ENCODE measurements at regions not wholly inside any gene's neighbourhood (a gene's known extent, or its start where the extent isn't known, plus 50 kb on each side); places are given as distances from the start of the nearest gene placed in this dataset.

DNA sequence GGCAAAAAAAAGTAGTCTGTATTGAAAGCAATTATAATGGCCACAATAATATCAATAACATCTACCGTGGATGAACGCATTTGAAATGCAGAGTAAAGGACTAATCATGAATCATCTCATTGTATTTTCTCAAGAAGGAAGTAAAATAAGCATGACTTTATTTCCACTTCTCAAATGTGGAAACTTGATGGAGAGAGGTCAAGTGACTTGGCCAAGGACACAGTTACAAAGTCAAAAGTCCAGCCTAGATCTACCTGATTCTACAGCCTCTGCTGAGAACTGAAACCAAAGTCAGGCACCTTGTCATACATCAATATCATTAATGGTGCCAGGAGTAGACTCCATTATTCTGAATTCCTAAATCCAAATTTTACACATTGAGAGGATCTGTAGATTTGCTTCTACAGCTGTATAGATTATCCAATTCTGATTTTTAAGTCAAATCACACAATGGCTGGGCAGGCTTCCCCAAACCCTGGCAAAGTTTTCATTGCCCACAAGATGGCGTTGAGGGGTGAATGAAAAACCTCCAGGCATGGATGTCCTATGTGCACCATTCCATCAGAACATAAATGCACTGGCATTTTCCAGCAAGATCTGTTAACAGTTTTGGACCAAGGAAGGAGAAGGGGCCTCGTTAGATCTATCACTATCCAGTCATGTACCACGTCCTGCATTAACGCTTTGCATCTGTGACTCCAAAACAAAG, 423.1 kb downstream of the MAFB start:
- DNase-seq, result peak; percentile 51

DNA sequence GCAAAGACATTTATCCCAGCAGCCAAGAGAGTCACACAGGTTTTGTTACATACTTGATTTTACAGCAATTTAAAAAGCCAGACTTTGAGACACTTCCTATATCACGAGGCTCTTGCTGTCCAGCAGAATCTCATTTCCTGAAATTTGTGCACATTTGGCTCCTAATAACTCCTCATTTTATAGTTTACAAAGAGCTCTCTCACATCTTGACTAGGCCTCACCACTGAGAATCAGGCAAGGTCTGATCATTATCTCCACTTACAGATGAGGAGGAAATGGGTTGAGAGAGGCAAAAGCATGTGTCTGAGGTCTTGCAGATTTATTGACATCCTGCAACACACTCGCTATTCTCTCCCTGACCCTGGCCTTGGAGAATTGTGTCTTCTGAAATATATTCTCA, 426.8 kb downstream of the MAFB start:
- no peak for DNase-seq

DNA sequence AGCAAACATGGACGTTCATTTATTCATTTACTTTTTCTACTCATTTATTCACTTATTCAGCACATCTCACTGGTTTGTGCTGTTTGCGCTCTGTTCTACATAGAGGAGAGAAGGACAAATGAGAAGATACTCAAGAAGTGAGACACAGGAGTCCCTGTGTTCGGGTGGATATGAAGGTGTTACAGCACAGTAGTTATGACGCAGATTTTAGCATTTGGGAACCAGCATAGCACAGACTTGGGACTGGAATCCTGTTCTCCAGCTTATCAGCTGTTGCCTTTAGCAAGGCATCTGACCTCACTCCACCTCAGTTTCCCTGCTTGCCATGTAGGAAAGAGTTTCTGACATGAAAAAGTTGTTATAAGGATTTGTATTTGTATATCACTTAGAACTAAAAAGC, 430.1 kb downstream of the MAFB start:
- no peak for DNase-seq

DNA sequence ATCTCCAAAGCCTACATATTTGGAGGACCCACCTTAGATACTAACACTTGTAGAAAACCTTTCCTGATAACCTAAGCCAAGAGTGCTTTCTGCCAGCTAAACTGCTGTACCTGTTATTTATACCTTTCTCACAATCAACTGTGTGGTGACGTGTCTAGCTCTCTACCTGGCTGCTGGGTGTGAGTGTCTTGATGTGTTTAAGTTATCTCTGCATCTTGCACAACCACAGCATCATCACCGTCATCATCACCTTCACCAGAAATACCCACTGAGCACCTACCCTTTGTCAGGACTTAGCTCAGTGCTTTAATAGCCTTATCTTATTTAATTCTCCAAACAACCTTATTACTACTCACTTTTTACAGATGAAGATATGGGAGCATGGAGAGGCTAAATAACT, 431.3 kb downstream of the MAFB start:
- DNase-seq, result no peak

DNA sequence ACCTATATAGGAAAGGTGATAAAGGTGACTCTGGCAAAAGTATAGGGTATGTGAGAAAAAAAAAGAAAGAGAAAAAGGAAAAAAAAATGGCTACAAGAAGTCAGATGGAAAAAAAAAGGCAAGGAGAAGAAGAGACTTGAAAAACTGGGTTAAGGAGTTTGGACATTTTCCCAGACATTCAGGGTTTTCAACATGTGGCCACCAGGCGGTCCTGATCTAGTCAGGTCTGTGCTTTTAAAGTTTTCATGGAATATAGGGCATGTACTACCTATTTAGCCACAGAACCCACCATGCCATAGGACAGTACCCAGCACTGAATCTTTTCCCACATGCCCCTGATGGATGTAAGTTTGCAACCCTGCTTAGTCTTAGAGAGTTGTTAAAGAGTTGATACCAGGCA, 433.7 kb downstream of the MAFB start:
- DNase-seq, result no peak

DNA sequence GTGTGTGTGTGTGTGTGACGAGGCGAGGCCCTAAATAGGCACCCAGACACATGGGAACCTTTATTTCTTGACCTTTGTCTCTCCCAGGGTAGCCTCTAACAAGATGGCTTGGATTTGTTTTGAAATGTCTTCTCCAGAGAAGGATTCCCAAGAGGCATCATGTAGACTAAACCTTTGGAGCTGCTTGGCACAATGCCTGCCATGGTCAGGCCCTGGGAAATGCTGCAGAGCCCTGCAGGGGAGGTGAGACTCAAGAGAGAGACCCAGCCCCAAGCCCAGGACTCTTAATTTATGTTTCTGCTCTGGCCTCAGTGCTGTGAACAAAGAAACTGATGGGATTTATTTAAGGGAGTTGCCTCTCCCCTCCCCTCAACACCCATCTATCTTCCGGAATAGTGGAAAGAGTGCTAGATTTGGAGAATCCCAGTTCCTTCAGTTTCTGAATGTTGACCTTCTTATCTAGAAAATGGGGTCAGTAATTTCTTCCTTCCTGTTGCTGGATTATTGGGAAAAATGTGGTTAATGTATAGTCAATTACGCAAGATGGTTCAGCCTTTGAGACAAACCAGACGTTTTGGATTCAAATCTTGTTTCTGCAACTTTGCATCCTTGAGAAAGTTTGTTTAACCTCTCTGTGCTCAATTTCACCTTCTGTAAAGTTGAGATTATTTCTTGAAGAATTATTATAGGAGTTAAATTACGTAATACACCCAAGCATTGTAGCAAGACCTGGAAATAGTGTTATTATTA, 434.8 kb downstream of the MAFB start:
- DNase-seq, result peak; percentile 6

DNA sequence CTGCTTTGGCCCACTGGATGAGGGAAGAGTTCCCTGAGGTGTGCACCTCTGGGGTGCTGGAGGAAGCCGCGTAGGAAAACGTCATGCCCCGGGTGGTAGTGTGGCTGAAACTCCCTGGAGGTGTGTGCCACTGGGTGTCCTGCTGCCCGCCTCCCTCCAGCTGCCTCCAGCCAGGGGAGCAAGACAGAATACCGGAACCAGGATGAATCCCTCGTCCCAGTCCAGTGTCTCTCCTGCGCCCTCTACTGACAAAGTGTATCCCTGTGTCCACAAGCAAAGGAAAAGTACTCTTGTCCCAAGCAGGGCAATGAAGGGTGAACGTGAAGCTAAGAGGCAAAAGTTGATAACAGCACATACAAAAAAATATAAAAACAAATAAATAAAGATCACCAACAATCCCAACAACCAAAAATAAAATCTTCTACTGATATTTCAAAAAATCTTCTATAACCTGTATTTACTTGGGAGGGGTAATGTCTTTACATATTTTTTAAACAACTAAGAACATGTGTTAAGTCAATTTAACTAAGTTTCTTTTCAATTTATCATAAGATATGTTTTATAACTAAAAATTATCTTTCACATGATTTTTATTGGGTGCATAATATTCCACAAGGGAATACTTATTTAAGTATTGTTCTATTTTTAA, 437.6 kb downstream of the MAFB start:
- DNase-seq, result peak; percentile 59

DNA sequence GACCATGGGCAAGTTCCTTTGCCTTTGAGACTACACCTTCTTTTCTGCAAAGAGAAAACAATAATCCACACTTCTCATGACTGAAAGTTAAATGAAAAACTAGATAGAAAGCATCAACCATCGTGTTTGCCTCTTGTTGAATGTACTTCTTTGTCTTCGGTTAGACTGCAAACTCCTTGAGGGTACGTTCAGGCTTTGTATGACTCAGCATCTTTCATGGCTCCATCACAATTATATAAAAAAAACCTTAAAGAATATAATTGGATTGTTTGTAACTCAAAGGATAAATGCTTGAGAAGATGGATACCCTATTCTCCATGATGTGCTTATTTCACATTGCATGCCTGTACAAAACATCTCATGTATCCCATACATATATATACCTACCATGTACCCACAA, 439.2 kb downstream of the MAFB start:
- no peak for DNase-seq

DNA sequence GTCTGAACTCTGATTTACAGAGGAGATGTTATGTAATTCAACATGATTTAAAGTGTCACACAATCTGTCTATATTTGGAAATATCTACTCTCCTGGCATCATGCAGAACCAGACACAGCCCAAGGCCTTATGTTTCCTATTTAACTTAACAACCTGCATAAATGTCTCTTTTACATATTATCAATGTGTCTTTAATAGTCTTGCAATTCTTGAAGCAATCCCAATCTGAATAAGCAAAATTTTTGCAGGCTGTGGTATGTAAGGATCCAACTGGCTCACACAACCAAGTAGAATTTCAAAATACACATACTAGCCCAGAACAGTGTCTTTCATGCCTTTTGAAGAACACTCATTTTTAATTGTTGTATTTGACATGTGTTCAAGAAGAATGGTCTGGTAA, 443.2 kb downstream of the MAFB start:
- DNase-seq, result no peak

DNA sequence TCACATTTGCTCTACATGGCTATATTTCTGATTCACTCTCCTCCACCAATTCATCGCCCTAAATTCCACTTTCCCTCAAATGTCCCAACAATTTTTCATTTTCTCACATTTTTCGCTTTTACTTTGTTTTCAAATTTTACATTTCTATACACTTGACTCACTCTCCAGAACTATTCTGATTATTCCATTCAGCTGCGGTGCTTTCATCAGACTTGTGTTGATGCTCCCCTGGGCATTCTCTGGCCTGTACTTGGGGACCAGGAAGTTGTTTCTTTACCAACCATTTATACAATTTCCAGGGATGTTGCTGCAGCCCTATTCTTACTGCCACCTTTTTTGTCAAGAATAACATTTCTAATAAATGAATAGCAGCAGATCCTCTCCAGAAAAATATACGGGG, 444.8 kb downstream of the MAFB start:
- DNase-seq, result no peak

DNA sequence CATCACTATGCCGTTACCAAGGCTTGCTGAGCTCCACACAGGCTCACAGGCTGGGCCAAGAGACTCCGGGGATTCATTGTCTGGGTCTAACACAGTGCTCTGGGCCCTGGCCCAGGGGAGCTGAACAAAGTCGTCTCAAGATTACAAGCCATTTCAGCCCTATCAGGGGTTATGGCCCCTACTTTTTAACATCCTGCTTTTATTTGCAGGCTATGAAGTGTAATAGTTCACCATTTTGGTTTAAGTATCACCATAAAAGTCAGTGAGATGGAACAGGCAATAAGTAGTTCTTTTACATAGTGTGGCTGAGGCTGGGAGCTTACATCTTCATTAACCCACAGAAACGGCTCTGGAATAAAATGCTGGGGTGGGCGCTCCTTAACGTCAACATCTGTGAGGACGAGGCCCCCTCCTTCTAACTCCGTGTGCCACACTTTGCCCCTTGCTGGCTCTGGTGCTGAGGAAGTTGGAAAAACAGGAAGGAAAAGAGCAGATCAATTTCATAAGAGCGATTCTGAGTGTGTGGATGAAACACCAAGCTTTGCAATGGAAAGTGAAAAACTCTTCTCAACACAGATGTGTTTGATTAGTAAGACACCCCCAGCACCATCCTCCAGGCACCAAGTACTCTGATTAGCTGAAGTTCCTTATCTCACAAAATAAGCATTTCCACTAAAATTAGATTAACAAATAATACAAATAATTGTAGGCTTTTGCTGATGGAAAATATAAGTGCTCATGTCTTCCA, 447.3 kb downstream of the MAFB start:
- DNase-seq, result peak; percentile 44

DNA sequence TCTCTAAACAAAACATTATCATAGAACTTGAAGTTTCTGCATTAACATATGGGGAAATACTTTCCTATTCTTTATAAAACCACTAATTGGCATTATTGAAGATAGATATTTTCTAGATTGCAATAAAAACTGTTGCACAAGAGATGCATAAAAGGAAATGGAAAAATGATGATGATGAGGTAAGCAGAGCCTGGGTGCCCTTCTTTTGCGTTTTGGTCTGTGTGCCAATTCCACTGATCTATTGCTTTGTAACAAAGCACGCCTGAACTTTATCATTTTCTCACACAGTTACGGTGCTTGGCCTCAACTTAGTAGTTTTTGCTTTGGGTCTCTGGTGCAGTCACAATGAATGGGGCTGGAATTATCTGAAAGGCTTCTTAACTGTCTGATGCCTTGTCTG, 450.5 kb downstream of the MAFB start:
- DNase-seq, result no peak

DNA sequence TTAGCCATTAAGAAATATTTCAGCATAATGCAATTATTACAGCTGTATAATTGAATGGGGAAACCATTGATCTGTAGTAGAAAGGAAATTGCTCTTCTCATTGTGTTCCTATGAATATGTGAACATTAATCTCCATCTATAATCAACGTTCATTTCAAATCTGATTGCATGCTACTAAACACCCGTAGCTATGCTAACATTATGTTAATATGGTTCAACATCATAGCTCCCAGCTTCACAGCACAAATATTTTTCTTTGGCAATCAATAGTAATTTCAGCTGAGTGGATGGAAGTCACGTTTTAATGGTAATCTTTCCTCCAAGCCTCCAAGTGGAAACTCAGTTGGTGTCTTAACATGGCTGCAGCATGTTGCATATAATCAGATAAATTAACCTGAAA, 454.4 kb downstream of the MAFB start:
- peak; percentile 53 for DNase-seq

DNA sequence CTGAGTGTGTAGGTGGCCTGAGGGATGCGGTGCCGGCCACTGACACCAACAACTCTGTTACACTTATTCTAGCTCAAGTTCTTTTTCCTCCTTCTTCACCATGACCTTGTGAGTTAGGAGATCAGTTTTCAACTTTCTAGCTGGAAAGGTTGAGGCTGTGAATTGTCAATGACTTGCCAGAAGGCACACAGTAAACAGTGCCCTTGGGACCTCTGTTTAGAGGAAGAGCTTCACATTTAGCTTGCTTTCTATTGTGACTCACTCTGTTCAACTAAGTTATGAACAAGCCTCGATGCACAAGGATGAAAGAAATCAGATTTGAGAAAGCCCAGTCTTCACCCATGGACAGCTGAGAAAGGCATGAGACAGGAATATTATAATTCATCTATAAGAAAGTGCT, 455.6 kb downstream of the MAFB start:
- DNase-seq, result peak; percentile 5

DNA sequence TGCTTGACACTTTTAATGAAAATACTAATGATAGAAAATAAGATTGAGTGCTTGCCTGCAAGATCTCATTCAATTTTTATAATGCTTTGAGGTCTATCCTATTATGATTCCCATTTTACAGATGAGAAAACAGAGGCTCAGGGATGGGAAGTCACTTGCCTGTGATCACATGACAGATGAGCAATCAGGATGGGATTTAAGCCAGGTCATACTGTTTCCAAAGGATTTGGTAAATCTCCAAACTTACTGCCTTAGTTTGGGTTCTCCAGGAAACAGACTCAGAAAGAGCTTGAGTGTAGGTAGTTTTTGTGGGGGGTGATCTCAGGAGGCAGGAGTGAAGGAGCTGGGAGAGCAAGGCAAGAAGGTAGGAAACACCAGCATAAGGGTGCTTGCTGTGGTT, 456.3 kb downstream of the MAFB start:
- no peak for DNase-seq

DNA sequence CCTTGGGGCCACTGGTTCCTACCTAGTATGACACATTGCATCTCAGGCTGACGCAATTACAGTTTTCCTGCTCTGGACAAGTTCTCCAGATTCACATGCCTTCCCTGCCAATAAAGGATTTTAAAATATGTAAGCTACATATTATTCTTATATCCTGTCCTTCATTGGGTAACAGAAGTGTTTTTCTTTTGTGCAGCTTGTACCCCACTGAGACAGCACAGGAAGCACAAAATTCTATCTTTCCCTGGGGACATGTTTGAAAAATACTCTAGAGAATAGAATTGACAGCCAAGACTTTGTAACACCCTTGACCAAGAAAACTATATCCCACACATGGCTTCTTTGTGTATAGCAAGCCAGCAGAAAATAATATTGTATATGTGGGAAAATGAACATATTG, 456.8 kb downstream of the MAFB start:
- peak; percentile 4 for DNase-seq

DNA sequence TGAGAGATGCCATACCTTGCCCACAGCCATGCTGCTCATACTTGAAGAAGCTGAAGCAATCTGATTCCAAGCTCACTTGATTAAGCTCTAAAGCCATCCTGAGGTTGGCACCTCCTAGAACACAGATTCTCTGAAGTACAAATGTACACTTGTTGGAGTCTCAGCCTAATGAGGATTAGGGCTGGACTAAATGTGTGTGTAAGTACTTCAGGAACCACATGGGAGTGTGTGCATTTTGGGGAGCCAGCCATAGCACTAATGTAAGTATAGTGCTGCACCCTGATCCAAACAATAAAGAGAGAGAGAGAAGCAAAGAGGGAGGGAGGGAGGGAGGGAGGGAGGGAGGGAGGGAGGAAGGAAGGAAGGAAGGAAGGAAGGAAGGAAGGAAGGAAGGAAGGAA, 458.6 kb downstream of the MAFB start:
- no peak for DNase-seq

DNA sequence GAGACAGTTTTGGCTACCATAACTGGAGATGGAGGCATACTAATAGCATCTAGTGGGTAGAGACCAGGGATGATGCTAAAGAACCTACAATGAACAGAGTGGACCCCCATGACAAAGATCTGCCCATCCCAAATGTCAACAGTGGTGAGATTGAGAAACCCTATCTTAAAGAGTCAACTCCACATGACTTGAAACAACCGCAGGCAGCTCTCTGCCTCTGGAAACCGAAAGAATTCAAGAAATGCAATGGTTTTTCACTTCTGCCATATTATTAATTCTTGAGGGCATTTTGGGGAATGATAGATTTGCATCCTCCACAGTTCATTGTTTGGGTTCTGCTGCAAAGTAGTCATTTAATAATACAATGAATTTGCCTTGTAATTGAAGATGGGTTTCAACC, 463.4 kb downstream of the MAFB start:
- no peak for DNase-seq

DNA sequence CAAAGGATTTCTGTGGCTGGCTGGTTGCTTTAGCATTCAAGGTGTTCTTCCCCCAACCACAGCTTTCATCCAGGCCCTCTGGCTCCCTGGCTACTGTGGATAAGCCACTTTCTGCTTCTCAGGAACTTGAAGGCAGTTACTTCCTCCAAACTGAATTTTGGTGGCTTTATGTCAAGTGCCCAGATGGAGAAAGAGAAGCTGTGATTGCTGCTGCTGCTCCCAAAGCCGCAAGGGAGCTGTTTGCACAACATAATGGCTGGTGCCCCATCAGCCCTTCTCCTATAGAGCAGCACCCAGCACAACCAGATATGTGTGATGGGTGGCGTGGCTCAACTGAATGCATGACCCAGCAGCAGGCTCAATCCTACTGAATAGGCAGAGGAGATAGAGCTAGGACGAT, 465.2 kb downstream of the MAFB start:
- no peak for DNase-seq

DNA sequence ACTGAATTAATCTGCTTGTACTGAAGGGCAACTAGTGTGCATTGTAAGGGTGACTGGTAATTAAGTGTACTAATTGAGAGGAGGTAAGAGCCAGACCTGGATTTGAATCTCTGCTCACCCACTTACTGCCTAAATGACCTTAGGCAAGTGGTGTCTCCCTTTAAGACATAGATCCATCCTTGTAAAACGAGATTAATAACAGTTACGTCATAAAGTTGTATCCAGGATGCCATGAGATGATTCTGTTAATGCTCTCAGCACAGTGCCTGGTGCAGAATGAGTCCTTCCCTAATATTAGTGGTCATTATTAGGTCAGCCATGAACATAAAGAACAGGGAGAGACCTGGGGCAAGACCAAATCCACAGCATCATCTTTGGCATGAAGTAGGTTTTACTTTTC, 470.1 kb downstream of the MAFB start:
- no peak for DNase-seq

DNA sequence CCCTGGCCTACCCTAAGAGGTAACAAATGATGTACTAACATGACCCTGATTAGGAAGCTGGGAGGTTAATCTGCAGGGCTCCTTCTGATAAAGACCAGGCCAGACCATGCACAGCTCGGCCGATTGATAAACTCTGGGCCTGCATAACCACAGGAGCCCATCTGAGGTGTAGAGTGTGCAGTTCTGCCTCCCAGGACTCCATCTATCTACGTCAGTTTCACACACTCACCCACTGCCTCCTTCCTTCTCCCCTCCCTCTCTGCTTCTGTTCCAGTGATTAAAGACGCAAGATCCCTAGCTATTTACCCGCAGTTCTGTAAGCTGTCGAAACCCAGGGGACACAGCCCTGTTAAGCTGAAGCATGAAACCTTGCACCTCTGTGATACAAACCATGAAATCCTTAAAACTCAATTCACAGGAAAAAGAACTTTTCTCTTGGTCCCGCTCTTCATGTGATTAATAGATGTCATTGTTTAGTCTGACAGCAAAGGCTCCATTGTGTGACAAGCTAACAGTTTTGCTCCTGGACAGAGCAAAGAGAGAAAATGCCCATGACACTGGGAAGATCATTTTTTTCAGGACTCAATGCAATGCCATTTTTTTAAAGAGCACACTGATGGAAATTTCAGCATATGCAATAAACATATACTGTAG, 470.6 kb downstream of the MAFB start:
- DNase-seq, result no peak

DNA sequence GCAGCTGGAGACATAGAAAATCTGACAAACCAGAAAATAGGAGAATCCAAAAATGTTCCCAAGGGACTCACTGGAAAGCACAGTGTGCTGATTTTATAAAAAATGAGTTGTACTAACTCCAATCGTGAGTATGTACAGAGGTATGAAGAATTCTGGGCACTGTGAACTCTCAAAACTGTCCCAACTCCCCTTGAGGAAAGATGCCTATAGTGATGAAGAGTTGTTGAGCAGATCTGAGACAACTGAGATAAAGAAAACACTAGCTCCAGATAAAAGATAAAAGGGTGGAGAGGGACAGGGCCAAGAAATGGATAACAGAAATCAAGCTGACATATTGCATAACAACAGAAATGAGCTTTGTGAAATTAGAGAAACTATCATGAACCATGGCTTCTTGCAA, 481.4 kb downstream of the MAFB start:
- DNase-seq, result no peak

DNA sequence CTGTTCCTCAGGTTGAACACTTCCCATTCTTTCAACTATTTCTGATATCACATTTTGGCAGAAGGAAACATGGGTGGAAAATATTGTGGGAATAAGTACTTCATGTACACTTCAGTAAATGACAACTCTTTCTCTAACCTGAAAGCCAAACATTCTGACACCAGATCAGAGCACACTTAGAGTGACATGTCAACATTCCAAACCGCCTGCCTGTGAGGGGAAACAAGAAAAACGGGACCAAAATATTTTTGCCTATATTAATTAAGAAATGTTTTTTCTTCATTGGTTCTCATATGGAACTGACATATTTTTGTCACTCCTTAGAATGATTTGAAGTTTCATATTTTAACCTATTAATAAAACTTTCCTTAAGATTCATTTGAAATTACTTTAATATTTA, 483.1 kb downstream of the MAFB start:
- DNase-seq, result no peak

All from NCI-H69 (cell line).